Mesenteric fat pad (tissue), 1 donor: ENCODE measurements at regions not wholly inside any gene's neighbourhood (a gene's known extent, or its start where the extent isn't known, plus 50 kb on each side); places are given as distances from the start of the nearest gene placed in this dataset.

Experiments
- DNase-seq: peaks from one replicate; pipeline ENCODE4 v3.0.0-alpha.2; 2020; ENCODE audit warnings: low spot score
- donor health status: DM: yes; HTN: yes; CAD: no.

DNA sequence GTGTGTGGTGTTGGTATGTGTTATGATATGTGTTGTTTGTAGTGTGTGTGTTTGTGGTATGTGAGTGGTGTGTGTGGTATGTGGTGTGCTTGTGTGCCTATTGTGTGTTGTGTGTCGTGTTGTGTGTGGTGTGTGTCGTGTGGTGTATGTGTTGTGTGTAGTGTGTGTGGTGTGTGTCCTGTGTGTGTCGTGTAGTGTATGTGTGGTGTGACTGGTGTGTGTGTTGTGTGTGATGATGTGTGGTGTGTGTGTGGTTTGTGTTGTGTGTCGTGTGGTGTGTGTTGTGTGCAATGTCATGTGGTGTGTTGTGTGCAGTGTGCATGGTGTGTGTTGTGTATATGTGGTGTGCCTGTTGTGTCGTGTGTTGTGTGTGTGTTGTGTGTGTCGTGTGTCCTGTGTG is 144.6 kb downstream of the DNAJB6 start:
- DNase-seq = peak; percentile 5

GRCh38 chr7:157482025-157482424 is 145.2 kb downstream of the DNAJB6 start:
- no peak for DNase-seq

- DNase-seq = peak; percentile 9
These were observed 145.8 kb downstream of the DNAJB6 start for GRCh38 chr7:157482517-157483087.

DNA sequence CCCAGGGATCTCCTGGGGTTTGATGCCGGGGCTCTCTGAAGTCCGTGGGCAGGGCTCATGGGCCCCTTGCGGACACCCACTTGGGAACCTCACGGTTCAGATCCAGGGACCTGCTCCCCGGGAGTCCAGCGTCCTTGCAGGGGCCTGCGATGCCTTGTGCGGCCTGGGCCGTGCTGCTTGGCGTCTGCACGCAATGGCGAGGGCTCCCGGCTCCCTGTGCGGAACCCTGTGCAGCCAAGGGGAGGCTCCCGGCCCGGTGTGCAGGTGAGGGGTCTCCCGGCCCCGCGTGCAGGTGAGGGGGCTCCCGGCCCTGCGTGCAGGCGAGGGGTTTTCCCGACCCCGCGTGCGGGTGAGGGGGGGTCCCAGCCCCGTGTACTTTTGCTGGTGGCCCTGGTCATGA is 146.7 kb downstream of the DNAJB6 start:
- peak; percentile 71 for DNase-seq

- peak; percentile 82 for DNase-seq
These were observed 147.2 kb downstream of the DNAJB6 start for GRCh38 chr7:157483971-157484410.

DNA sequence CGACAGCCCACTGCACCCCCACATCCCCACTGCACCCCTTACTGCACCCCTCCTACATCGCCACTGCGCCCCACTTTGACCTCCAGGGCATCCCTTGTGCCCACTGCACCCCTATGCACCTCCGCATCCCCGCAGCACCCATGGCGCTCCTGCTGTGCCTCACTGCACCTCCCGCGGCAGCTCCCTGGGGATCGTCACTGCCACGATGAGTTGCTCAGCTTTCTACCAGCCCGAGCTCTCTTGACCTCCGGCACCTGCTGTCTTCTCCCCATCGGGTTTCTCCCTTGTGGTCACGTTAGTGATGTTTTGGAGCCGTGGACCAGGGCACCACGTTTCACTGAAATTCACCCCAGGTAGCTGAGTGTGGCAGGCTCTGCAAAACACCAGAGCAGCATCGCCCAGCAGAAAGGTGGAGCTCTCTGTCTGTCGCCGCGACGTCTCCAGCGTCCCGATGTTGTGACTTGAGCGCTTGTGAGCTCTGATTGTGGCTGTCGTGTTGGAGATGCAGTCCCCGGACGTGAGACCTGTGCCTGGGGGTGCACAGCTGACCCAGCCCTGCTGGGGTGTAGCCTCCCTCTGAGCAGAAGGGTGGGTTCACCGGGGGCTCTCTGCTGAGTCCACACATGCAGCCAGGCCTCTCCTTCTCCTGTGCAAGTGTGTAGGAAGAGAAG is 147.7 kb downstream of the DNAJB6 start:
- peak; percentile 73 for DNase-seq

DNA sequence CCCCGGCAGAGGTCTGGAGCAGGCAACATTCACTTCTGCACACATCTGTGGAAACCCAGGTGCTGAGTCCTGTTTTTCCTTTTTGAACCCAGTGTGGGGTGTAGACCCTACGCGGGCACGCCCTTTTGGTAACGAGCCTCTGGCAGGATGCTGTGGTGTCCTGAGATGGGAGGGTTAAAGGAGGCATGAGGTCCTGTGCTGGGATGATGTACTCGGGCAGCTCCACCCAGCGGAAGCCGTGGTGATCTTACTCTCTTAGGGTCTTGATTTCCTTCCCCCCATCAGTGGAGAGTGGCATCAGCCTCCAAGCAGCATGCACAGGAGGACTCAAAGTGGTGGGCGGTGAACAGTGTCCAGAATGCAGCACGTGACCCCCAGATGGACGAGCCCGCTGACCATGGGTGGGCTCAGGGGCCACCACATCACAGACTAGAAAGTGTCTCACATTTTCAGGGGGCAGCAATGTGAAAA is 148.6 kb downstream of the DNAJB6 start:
- DNase-seq = peak; percentile 76

DNA sequence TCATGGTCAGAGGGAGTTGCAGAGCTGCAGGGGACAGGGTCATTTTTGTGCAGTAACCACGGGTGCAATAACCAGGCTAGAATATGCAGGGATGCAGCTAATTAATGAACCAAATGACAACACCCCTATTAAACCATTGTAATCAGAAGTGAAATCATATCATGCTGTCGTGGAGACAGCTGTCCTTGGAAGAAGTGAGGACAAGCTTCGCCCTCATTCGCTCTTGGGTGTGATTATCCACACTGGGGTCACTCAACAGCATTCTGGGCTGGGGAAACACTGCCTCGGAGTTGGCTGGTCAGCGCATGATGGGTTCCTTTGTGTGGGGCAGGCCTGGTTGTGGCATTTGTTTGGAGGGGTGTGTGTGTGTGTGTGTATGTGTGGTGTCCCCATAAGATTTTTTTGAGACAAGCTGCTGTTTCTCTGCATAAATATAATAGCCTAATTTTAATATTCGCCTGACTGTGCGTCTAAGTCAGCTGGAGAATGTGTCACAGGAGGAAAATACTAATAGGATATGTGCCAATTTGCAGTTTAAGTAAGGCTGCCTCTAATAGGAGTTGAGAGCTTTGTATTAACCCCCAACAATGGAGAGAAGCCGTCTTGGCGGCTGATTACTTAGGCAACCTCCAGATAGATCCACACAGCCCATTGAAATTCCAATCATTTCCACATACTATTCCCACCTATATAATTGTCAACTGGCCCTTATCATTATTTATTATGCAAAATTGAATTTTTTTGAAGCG is 149.4 kb downstream of the DNAJB6 start:
- DNase-seq = no peak

DNA sequence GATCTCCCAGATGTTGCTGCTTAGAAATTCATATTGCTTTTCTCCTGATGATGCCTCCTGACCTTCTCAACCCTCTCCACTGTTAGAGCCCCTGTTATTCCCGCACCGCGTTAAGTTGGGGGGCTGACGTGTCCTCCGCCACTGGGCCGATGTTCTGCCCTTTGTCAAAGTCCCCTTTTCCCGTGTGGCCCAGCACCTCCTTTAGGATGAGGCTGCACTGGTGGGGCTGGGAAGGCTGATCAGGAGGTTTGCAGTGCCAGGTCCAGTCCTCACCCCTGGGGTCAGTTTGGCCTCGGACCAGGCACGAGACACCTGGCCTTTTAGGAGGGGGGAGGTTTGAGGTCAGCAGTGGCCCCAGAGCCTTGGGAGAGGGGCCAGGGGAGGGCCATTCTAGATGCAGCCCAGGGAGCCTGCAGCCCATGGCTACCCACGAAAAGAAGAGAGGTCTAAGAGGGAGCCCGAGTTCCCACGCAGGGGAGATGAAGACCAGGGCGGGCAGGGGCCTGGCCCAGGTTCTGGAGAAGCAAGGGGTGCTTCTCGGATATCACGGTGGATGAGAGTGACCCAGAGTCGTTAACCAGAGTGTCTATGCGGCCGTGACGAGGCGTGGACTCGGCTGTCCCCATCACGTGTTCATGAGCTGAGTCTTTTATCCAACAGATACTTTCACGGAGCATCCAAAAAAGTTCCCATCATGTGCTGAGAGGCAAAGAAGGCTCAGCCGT is 150.4 kb downstream of the DNAJB6 start:
- peak; percentile 83 for DNase-seq

DNA sequence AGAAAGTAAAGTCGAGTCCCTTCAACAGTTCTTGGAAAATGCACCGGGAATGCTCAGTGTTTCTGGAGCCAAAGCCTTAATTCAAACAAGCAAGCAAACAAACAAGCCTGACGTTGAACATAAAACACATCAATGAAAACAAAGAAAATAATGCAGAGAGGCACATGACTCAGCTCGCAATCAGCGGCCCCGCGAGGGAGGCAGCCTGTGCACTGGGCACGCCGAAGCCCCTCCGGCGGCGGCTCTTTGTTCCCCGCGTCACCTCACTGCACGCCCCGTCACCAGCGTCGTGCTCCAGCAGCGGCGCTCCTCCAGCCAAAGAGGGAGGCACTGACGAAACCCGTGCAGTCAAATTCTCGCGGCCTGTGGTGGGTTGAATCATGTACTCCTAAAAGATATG is 151.5 kb downstream of the DNAJB6 start:
- DNase-seq = peak; percentile 57

DNA sequence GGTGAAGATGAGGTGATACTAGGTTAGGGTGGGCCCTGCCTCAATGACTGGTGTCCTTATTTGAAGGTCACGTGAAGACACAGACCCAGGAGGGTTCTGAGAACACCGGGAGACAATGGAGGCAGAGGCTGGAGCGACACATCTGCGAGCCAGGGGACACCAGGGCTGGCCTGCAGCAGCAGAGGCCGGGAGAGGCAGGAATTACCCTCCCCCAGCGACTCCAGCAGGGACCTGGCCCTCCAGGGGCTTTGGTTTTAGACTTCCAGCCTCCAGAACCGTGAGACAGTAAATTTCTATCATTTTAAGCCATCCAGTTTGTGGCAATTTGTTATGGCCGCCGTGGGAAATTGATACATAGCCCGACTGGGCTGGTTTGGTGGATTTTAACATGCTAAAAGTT is 152.2 kb downstream of the DNAJB6 start:
- peak; percentile 53 for DNase-seq
